ENCODE measurements at regions not wholly inside any gene's neighbourhood (a gene's known extent, or its start where the extent isn't known, plus 50 kb on each side); places are given as distances from the start of the nearest gene placed in this dataset.

- no peak for TF ChIP-seq ZNF311 (tag by site-specific recombination; IDR thresholded peaks at IDR 0.05; ENCODE audit: borderline replicate concordance)
- TF ChIP-seq ZNF426 (tag by site-specific recombination; IDR thresholded peaks at IDR 0.05): no peak
- no peak for TF ChIP-seq OVOL3 (tag by site-specific recombination; IDR thresholded peaks at IDR 0.05)
- no peak for TF ChIP-seq SETDB1 (IDR thresholded peaks at IDR 0.05; ENCODE audit: insufficient read length, low read length)
- no peak for TF ChIP-seq ZSCAN4 (tag by site-specific recombination; IDR thresholded peaks at IDR 0.05)
- no peak for TF ChIP-seq ZNF473 (tag by site-specific recombination; IDR thresholded peaks at IDR 0.05)
- TF ChIP-seq PRDM2 (tag by site-specific recombination; IDR thresholded peaks at IDR 0.05; ENCODE audit: borderline replicate concordance): no peak
- TF ChIP-seq ZFHX2 (tag by site-specific recombination; conservative IDR thresholded peaks at IDR 0.05): no peak
- no peak for TF ChIP-seq ZNF677 (tag by site-specific recombination; IDR thresholded peaks at IDR 0.05)
- TF ChIP-seq ZNF2 (tag by site-specific recombination; IDR thresholded peaks at IDR 0.05): no peak
- no peak for TF ChIP-seq ZNF449 (tag by site-specific recombination; IDR thresholded peaks at IDR 0.05)
- Histone ChIP-seq H3K4me3 (ENCODE audit: low read depth, low read length) (no peak overlapping the region), H3K9me3 (ENCODE audit: control insufficient read depth, insufficient read depth, low read depth, low read length) (no peaks in the 10 kb centered on the region), H3K4me1 (ENCODE audit: control insufficient read depth, insufficient read depth, low read length) (no peaks in the 10 kb centered on the region), H3K27ac (ENCODE audit: extremely low read depth, low read depth, low read length) (no peak overlapping the region), H3K36me3 (ENCODE audit: control insufficient read depth in 2 of 2, insufficient read depth in 1 of 2, low read length in 2 of 2) (no peaks in the 10 kb centered on the region)
- ChIA-PET CTCF (no interaction called here), POLR2A (no interaction called here)
Observed at GRCh38 chr13:80823472-80823871, 482.5 kb upstream of the SPRY2 start.

DNA sequence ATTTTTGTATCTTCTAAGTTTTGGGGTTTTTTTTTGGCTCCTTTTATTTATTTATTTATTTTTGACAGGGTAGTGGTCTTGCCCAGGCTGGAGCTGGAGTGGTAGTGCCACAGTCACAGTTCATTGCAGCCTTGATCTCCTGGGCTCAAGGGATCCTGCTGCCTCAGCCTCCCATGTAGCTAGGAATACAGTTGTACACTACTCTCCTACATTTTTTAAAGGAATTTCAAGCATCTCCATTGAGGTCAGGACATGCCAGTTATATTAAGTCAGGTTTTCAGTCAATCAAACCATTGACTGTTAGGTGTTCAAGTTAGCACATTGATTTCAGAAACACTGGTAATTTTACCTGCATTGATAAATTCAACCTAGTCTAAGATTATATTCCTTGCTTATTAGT, 480.5 kb upstream of the SPRY2 start:
- Histone ChIP-seq H3K27ac (ENCODE audit: extremely low read depth, low read depth, low read length) (no peak overlapping the region), H3K4me3 (ENCODE audit: low read depth, low read length) (no peak overlapping the region), H3K9me3 (ENCODE audit: control insufficient read depth, insufficient read depth, low read depth, low read length) (no peaks in the 10 kb centered on the region), H3K4me1 (ENCODE audit: control insufficient read depth, insufficient read depth, low read length) (no peaks in the 10 kb centered on the region), H3K36me3 (ENCODE audit: control insufficient read depth in 2 of 2, insufficient read depth in 1 of 2, low read length in 2 of 2) (no peaks in the 10 kb centered on the region)
- TF ChIP-seq, protein P1, sequence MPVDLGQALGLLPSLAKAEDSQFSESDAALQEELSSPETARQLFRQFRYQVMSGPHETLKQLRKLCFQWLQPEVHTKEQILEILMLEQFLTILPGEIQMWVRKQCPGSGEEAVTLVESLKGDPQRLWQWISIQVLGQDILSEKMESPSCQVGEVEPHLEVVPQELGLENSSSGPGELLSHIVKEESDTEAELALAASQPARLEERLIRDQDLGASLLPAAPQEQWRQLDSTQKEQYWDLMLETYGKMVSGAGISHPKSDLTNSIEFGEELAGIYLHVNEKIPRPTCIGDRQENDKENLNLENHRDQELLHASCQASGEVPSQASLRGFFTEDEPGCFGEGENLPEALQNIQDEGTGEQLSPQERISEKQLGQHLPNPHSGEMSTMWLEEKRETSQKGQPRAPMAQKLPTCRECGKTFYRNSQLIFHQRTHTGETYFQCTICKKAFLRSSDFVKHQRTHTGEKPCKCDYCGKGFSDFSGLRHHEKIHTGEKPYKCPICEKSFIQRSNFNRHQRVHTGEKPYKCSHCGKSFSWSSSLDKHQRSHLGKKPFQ (tag by site-specific recombination; IDR thresholded peaks at IDR 0.05): no peak
- TF ChIP-seq SP2 (tag by site-specific recombination; IDR thresholded peaks at IDR 0.05) (no peak), RBAK (tag by site-specific recombination; IDR thresholded peaks at IDR 0.05) (no peak), ZNF510 (tag by site-specific recombination; IDR thresholded peaks at IDR 0.05; ENCODE audit: insufficient replicate concordance) (no peak), KLF10 (tag by site-specific recombination; IDR thresholded peaks at IDR 0.05) (no peak)
- TF ChIP-seq, protein P2, sequence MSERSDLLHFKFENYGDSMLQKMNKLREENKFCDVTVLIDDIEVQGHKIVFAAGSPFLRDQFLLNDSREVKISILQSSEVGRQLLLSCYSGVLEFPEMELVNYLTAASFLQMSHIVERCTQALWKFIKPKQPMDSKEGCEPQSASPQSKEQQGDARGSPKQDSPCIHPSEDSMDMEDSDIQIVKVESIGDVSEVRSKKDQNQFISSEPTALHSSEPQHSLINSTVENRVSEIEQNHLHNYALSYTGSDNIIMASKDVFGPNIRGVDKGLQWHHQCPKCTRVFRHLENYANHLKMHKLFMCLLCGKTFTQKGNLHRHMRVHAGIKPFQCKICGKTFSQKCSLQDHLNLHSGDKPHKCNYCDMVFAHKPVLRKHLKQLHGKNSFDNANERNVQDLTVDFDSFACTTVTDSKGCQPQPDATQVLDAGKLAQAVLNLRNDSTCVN (tag by site-specific recombination; optimal IDR thresholded peaks at IDR 0.05): no peak
- TF ChIP-seq, protein P3, sequence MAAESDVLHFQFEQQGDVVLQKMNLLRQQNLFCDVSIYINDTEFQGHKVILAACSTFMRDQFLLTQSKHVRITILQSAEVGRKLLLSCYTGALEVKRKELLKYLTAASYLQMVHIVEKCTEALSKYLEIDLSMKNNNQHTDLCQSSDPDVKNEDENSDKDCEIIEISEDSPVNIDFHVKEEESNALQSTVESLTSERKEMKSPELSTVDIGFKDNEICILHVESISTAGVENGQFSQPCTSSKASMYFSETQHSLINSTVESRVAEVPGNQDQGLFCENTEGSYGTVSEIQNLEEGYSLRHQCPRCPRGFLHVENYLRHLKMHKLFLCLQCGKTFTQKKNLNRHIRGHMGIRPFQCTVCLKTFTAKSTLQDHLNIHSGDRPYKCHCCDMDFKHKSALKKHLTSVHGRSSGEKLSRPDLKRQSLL (tag by site-specific recombination; IDR thresholded peaks at IDR 0.05): no peak
- ChIA-PET POLR2A (no interaction called here), CTCF (interaction anchor here (0.5 kb wide), 1 partner anchor 1759 kb away, joined by 3 read pairs; no protein-coding TSS in a partner anchor)
